ENCODE measurements at regions not wholly inside any gene's neighbourhood (a gene's known extent, or its start where the extent isn't known, plus 50 kb on each side); places are given as distances from the start of the nearest gene placed in this dataset.
"Not testable (repeated sequence)": the region's sequence is repeated elsewhere in the genome, so short reads cannot be mapped to it uniquely, and the experiment has no call there.

GRCh38 chr21:35552483-35552882, 503.4 kb upstream of the RUNX1 start:
- TF ChIP-seq, protein P1, sequence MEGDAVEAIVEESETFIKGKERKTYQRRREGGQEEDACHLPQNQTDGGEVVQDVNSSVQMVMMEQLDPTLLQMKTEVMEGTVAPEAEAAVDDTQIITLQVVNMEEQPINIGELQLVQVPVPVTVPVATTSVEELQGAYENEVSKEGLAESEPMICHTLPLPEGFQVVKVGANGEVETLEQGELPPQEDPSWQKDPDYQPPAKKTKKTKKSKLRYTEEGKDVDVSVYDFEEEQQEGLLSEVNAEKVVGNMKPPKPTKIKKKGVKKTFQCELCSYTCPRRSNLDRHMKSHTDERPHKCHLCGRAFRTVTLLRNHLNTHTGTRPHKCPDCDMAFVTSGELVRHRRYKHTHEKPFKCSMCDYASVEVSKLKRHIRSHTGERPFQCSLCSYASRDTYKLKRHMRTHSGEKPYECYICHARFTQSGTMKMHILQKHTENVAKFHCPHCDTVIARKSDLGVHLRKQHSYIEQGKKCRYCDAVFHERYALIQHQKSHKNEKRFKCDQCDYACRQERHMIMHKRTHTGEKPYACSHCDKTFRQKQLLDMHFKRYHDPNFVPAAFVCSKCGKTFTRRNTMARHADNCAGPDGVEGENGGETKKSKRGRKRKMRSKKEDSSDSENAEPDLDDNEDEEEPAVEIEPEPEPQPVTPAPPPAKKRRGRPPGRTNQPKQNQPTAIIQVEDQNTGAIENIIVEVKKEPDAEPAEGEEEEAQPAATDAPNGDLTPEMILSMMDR (IDR thresholded peaks at IDR 0.05; ENCODE audit: low read depth, low read length, poor library complexity, severe bottlenecking): not testable (repeated sequence)
- not testable (repeated sequence) for TF ChIP-seq EZH2phosphoT487 (IDR thresholded peaks at IDR 0.05; ENCODE audit: borderline replicate concordance, low read length)

All from DOHH2 (cell line).